Suprapubic skin (tissue), 4 donors: ENCODE measurements at regions not wholly inside any gene's neighbourhood (a gene's known extent, or its start where the extent isn't known, plus 50 kb on each side); places are given as distances from the start of the nearest gene placed in this dataset.

Experiments
- DNase-seq, 2 donors: peaks; one replicate each; pipeline ENCODE4 v3.0.0-alpha.2; 2019; ENCODE audit warnings: low spot score in 2 of 2
- H3K27ac ChIP-seq: fragments of 200-600 bp; sonication (generic); one replicate; pipeline ENCODE4 v1.5.1; 2019
- H3K27me3 ChIP-seq: fragments of 200-600 bp; sonication (generic); one replicate; pipeline ENCODE4 v1.5.1; 2019
- H3K36me3 ChIP-seq: fragments of 200-600 bp; sonication (generic); one replicate; pipeline ENCODE4 v1.5.1; 2019
- H3K4me1 ChIP-seq: fragments of 200-600 bp; sonication (generic); one replicate; pipeline ENCODE4 v1.5.1; 2019
- H3K4me3 ChIP-seq: fragments of 200-600 bp; sonication (generic); one replicate; pipeline ENCODE4 v1.5.1; 2019; ENCODE audit warnings: mild to moderate bottlenecking
- H3K9me3 ChIP-seq: fragments of 200-600 bp; sonication (generic); one replicate; pipeline ENCODE4 v1.5.1; 2019
- EP300 ChIP-seq: sonication (generic); formaldehyde crosslinking; IDR thresholded peaks from one replicate; pipeline ENCODE4 v1.6.1; 2017; ENCODE audit warnings: antibody characterized with exemption
- POLR2A ChIP-seq, 2 donors: fragments of 450-650 bp; IDR thresholded peaks; one replicate each; pipeline ENCODE4 v1.6.1; 2017; ENCODE audit warnings: antibody characterized with exemption in 2 of 2, mild to moderate bottlenecking in 2 of 2, moderate library complexity in 2 of 2
- POLR2AphosphoS5 ChIP-seq, 3 donors: sonication (generic); formaldehyde crosslinking; IDR thresholded peaks; one replicate each; pipeline ENCODE4 v1.6.1; 2017; ENCODE audit warnings: antibody characterized with exemption in 3 of 3
- WGBS: methylation state at CpG from one replicate; pipeline ENCODE4 v1.1.5; 2018; 5-methylcytosine and 5-hydroxymethylcytosine counted together
- TF ChIP-seq, protein P1 (sequence below), 2 donors: fragments of 200-600 bp in 1 of 2; fragments of 450-650 bp in 1 of 2; sonication (generic) in 1 of 2; IDR thresholded peaks; one replicate each; pipeline ENCODE4 v1.5.1; 2016 to 2019; ENCODE audit warnings: antibody characterized with exemption in 2 of 2, mild to moderate bottlenecking in 1 of 2, moderate library complexity in 1 of 2

DNA sequence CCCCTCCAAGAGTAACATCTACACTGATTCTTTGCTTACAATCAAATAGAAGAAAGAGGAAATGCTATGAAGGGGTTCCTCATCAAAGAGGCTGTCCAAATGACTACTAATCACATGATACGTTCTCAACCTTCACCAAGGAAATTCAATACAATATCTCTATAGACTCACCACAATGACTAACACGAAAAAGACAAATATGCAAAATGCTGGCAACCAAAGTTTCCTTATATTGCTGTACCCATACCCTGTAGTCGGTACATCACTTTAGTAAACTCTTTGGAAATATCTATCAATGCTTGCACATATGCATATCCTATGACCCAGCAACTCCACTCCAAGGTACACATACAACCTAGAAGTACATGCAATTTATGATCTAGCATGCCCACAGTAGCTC lies 1296.6 kb downstream of the AACS start:
- WGBS = 89% methylated on average over 3 of the region's 3 CpGs
- H3K4me3 ChIP-seq = no peak overlapping the region
- H3K27ac ChIP-seq = no peak overlapping the region
- TF ChIP-seq, protein P1, sequence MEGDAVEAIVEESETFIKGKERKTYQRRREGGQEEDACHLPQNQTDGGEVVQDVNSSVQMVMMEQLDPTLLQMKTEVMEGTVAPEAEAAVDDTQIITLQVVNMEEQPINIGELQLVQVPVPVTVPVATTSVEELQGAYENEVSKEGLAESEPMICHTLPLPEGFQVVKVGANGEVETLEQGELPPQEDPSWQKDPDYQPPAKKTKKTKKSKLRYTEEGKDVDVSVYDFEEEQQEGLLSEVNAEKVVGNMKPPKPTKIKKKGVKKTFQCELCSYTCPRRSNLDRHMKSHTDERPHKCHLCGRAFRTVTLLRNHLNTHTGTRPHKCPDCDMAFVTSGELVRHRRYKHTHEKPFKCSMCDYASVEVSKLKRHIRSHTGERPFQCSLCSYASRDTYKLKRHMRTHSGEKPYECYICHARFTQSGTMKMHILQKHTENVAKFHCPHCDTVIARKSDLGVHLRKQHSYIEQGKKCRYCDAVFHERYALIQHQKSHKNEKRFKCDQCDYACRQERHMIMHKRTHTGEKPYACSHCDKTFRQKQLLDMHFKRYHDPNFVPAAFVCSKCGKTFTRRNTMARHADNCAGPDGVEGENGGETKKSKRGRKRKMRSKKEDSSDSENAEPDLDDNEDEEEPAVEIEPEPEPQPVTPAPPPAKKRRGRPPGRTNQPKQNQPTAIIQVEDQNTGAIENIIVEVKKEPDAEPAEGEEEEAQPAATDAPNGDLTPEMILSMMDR (IDR thresholded peaks at IDR 0.05) = no peak
- TF ChIP-seq POLR2A (IDR thresholded peaks at IDR 0.05) (no peak), EP300 (no peak), POLR2AphosphoS5 (IDR thresholded peaks at IDR 0.05) (no peak)
- H3K27me3 ChIP-seq = no peaks in the 10 kb centered on the region
- no peak for DNase-seq
- no peaks in the 10 kb centered on the region for H3K36me3 ChIP-seq
- no peaks in the 10 kb centered on the region for H3K4me1 ChIP-seq
- H3K9me3 ChIP-seq = no peaks in the 10 kb centered on the region

DNA sequence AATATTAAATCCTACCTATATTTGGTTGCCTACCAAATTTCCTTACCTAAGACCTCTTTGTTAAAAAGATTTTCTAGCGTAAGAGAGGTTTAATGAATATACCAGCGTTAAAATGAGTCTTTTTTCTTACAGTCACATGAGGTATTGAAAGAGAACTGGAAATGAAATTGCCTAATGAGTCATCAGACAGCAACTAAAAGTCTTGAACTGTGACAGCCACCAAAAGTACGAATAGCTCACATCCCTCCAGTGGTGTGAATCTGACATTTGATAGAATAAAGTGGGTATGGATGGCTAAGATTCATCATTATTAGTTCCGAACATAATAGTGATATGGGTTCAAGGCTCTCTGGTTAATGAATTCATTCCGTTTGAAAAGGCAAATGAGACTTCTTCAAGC lies 1297.3 kb downstream of the AACS start:
- no peaks in the 10 kb centered on the region for H3K4me1 ChIP-seq
- TF ChIP-seq POLR2AphosphoS5 (IDR thresholded peaks at IDR 0.05) (no peak), POLR2A (IDR thresholded peaks at IDR 0.05) (no peak), EP300 (no peak)
- TF ChIP-seq, protein P1 (IDR thresholded peaks at IDR 0.05) = no peak
- no peak for DNase-seq
- H3K4me3 ChIP-seq = no peak overlapping the region
- H3K27me3 ChIP-seq = no peaks in the 10 kb centered on the region
- no peak overlapping the region for H3K27ac ChIP-seq
- no peaks in the 10 kb centered on the region for H3K9me3 ChIP-seq
- WGBS = 79% methylated on average over 5 of the region's 5 CpGs
- no peaks in the 10 kb centered on the region for H3K36me3 ChIP-seq

DNA sequence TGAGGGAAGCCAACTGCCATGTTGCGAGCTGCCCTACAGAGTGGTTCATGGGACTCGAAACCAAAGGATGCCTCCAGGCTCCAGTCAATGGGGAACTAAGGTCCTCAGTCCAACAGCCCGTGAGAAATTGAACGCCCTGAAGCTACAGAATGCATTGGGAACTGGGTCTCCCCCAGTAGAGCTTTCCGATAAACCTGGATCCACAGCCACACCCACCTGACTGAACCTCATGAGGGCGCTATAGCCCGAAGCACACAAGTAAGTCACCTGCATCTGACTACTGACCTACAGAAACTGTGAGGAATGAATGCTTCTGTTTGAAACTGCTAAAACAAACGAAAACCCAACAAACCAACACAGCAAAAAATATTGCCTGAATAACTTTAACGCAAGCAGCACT lies 1297.7 kb downstream of the AACS start:
- Histone ChIP-seq H3K27ac (no peak overlapping the region), H3K27me3 (no peaks in the 10 kb centered on the region), H3K9me3 (no peaks in the 10 kb centered on the region), H3K36me3 (no peaks in the 10 kb centered on the region), H3K4me3 (no peak overlapping the region), H3K4me1 (no peaks in the 10 kb centered on the region)
- WGBS = 74% methylated on average over 8 of the region's 9 CpGs
- TF ChIP-seq EP300 (no peak), POLR2A (IDR thresholded peaks at IDR 0.05) (no peak), POLR2AphosphoS5 (IDR thresholded peaks at IDR 0.05) (no peak)
- TF ChIP-seq, protein P1 (IDR thresholded peaks at IDR 0.05) = no peak
- no peak for DNase-seq

DNA sequence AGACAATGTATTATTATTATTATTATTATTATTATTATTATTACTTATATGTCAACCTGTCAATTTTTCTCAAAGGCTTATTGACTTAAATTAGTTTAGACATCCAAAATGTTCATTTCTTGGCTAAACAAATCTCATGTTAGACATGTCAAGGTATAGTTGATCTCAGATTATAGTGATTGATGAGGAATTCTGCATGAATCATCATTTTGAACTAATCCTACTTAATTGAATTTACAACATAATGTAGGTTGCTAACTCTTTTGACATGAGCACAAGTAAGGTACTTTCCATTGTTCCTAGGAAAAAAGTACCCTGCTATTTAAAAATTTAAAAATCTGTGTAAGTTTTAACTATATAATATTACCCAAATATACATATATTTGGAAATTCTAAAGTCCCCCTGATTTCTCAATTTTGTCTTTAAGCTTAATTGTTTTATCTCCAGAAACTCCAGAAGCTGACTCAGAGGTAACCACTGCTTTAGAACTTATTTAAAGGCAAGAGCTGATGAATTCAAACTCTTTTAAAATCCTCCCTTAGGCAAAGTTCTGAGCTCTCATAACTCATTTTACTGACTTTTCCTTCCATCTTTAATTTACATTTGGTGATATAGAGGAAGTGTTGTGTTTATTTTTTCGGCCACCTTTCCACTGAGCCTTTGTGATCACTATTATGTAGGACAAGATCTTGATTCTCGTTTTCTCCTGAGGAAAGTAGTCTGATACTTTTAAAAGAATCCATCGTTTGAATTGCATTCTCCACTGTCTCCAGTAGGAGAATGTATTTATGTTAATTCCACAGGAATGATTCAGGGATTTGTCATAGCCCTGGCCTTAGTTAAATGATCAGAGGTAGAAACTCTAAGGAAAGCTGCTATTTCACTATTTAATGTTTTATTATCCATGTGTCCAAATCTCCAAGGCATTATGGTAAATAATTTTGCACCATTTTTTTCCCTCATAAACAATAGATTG lies 1304.5 kb downstream of the AACS start:
- no peaks in the 10 kb centered on the region for H3K9me3 ChIP-seq
- no peaks in the 10 kb centered on the region for H3K4me1 ChIP-seq
- DNase-seq = no peak
- H3K27ac ChIP-seq = no peak overlapping the region
- no peaks in the 10 kb centered on the region for H3K36me3 ChIP-seq
- H3K27me3 ChIP-seq = no peaks in the 10 kb centered on the region
- TF ChIP-seq, protein P1 (IDR thresholded peaks at IDR 0.05) = no peak
- TF ChIP-seq EP300 (no peak), POLR2A (IDR thresholded peaks at IDR 0.05) (no peak), POLR2AphosphoS5 (IDR thresholded peaks at IDR 0.05) (no peak)
- 33% methylated on average over 3 of the region's 3 CpGs for WGBS
- no peak overlapping the region for H3K4me3 ChIP-seq

DNA sequence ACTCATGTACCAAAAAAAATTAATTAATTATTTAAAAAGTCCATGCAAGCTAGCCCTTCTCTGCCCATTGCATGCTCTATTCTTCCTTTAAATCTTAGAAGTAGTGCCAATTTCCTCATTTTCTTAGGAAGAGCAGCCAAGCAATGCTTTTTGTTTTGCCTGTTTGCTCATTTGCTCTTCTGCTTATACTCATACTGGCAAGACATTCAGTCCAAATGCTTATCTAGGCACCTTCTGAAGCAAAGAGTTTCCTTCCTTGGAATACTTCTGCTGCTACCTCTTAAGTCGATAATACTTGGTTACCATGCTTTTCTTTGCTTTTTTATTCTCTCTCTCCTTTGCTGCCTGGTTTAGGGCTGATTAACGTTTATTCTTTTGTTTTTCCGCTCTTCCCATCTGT lies 1318.3 kb downstream of the AACS start:
- Histone ChIP-seq H3K27me3 (no peaks in the 10 kb centered on the region), H3K4me3 (no peak overlapping the region), H3K9me3 (peaks cover 5% of the 10 kb centered on the region), H3K36me3 (no peaks in the 10 kb centered on the region), H3K4me1 (no peaks in the 10 kb centered on the region), H3K27ac (no peak overlapping the region)
- TF ChIP-seq POLR2AphosphoS5 (IDR thresholded peaks at IDR 0.05) (no peak), EP300 (no peak), POLR2A (IDR thresholded peaks at IDR 0.05) (no peak)
- TF ChIP-seq, protein P1 (IDR thresholded peaks at IDR 0.05) = no peak
- no peak for DNase-seq
- 72% methylated on average over 3 of the region's 3 CpGs for WGBS
